WTC11 (cell line): ENCODE measurements at regions not wholly inside any gene's neighbourhood (a gene's known extent, or its start where the extent isn't known, plus 50 kb on each side); places are given as distances from the start of the nearest gene placed in this dataset.

Source experiments
- ATAC-seq: fragments of 200-7000 bp; cut with Tn5 transposase; 2 replicates; pipeline ENCODE4 v1.10.0; 2021; ENCODE audit warnings: mild to moderate bottlenecking, moderate library complexity
- CTCF ChIA-PET: fragments of 300-600 bp; sonication (Branson Sonifier 250); formaldehyde crosslinking; loops from one replicate; lab custom pipeline; 2021; ENCODE audit warnings: antibody characterized with exemption; lab: Charles Lee
- POLR2A ChIA-PET: fragments of 350-600 bp; sonication (Branson Sonifier 250); formaldehyde crosslinking; loops from one replicate; lab custom pipeline; 2021; ENCODE audit warnings: antibody characterized with exemption; lab: Charles Lee
- DNase-seq: peaks from one replicate; pipeline ENCODE4 v3.0.0; 2021; ENCODE audit warnings: low spot score
- H3K27ac Mint-ChIP-seq: 2 replicates; pipeline ENCODE4 v1.8.0; 2021; ENCODE audit warnings: mixed read lengths
- H3K27me3 Mint-ChIP-seq: 2 replicates; pipeline ENCODE4 v1.8.0; 2021; ENCODE audit warnings: low read depth, mild to moderate bottlenecking, moderate library complexity, mixed read lengths
- H3K36me3 Mint-ChIP-seq: 2 replicates; pipeline ENCODE4 v1.8.0; 2021; ENCODE audit warnings: mixed read lengths
- H3K4me1 Mint-ChIP-seq: 2 replicates; pipeline ENCODE4 v1.8.0; 2022; ENCODE audit warnings: mixed read lengths
- H3K4me3 Mint-ChIP-seq: 2 replicates; pipeline ENCODE4 v1.8.0; 2021; ENCODE audit warnings: mild to moderate bottlenecking, moderate library complexity, mixed read lengths
- H3K9me3 Mint-ChIP-seq: 2 replicates; pipeline ENCODE4 v1.8.0; 2021; ENCODE audit warnings: mixed read lengths
- E2F4 ChIP-seq: sonication (generic); formaldehyde crosslinking; IDR thresholded peaks from 2 replicates; pipeline ENCODE4 v1.8.1; 2022; ENCODE audit warnings: low read depth, mild to moderate bottlenecking, moderate library complexity, missing genetic modification reagents, borderline replicate concordance
- EMX1 ChIP-seq: fragments of 250-450 bp; sonication (Bioruptor Pico); IDR thresholded peaks from 2 replicates; pipeline ENCODE4 v1.8.0; 2021; ENCODE audit warnings: mild to moderate bottlenecking
- ERG ChIP-seq: fragments of 250-450 bp; sonication (Bioruptor Pico); IDR thresholded peaks from 2 replicates; pipeline ENCODE4 v1.8.0; 2021; ENCODE audit warnings: mild to moderate bottlenecking
- FOXP1 ChIP-seq: sonication (generic); formaldehyde crosslinking; IDR thresholded peaks from 2 replicates; pipeline ENCODE4 v1.8.0; 2022; ENCODE audit warnings: missing genetic modification reagents, mild to moderate bottlenecking, moderate library complexity, borderline replicate concordance
- FOXP4 ChIP-seq: sonication (generic); formaldehyde crosslinking; IDR thresholded peaks from 2 replicates; pipeline ENCODE4 v1.8.0; 2022; ENCODE audit warnings: mild to moderate bottlenecking, missing genetic modification reagents
- NFYB ChIP-seq: sonication (generic); formaldehyde crosslinking; conservative IDR thresholded peaks from 2 replicates; pipeline ENCODE4 v1.8.0; 2022; ENCODE audit warnings: low read depth, missing genetic modification reagents
- NR1H2 ChIP-seq: sonication (generic); formaldehyde crosslinking; IDR thresholded peaks from 2 replicates; pipeline ENCODE4 v1.9.0; 2021; ENCODE audit warnings: mild to moderate bottlenecking, moderate library complexity, missing genetic modification reagents
- PRDM15 ChIP-seq: sonication (generic); formaldehyde crosslinking; IDR thresholded peaks from 2 replicates; pipeline ENCODE4 v1.8.0; 2022; ENCODE audit warnings: missing genetic modification reagents
- PRRX2 ChIP-seq: fragments of 250-450 bp; sonication (Bioruptor Pico); IDR thresholded peaks from 2 replicates; pipeline ENCODE4 v1.8.0; 2021; ENCODE audit warnings: mild to moderate bottlenecking
- TEAD4 ChIP-seq: sonication (generic); formaldehyde crosslinking; IDR thresholded peaks from 2 replicates; pipeline ENCODE4 v1.8.0; 2022; ENCODE audit warnings: mild to moderate bottlenecking, missing genetic modification reagents
- TP53 ChIP-seq: sonication (generic); formaldehyde crosslinking; IDR thresholded peaks from 2 replicates; pipeline ENCODE4 v1.8.1; 2023; ENCODE audit warnings: mild to moderate bottlenecking, missing genetic modification reagents
- ZMAT4 ChIP-seq: fragments of 250-450 bp; sonication (Bioruptor Pico); IDR thresholded peaks from 2 replicates; pipeline ENCODE4 v1.9.0; 2021; ENCODE audit warnings: mild to moderate bottlenecking
- ZNF219 ChIP-seq: sonication (generic); formaldehyde crosslinking; IDR thresholded peaks from 2 replicates; pipeline ENCODE4 v1.8.0; 2023; ENCODE audit warnings: missing genetic modification reagents, mild to moderate bottlenecking, borderline replicate concordance
- TF ChIP-seq, protein P1 (sequence below): sonication (generic); formaldehyde crosslinking; IDR thresholded peaks from 2 replicates; pipeline ENCODE4 v1.8.0; 2022; ENCODE audit warnings: mild to moderate bottlenecking, missing genetic modification reagents
- TF ChIP-seq, protein P2 (sequence below): sonication (generic); formaldehyde crosslinking; conservative IDR thresholded peaks from 2 replicates; pipeline ENCODE4 v1.8.1; 2023; ENCODE audit warnings: mild to moderate bottlenecking, low read depth, missing genetic modification reagents, moderate library complexity

DNA sequence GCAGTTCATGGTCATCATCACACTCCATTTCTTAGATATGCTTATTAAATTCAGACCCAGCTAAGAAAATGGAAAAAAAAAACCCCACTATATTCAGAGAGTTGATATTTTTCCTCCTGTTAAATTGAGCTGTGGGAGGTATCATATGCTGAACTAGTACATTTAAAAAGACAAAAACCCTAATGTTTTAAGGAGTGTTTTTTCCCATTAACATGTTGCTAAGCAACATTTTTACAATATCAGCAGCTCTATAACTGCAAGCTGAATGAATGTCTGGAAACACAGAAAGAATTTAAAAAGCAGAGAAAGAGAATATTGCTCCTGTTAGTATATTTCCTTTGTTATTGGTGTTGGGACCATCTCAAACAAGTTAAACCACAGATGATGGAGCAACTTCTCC, 265.8 kb upstream of the GRIA1 start:
- no peak overlapping the region for H3K4me3 Mint-ChIP-seq
- H3K27me3 Mint-ChIP-seq = no peaks in the 10 kb centered on the region
- peaks cover 17% of the 10 kb centered on the region for H3K9me3 Mint-ChIP-seq
- H3K4me1 Mint-ChIP-seq = no peaks in the 10 kb centered on the region
- H3K36me3 Mint-ChIP-seq = no peaks in the 10 kb centered on the region
- CTCF ChIA-PET = interaction anchor here (0.7 to 0.8 kb wide), 2 partner anchors 34 to 664 kb away, joined by 3 read pairs; no protein-coding TSS in a partner anchor
- TF ChIP-seq, protein P1, sequence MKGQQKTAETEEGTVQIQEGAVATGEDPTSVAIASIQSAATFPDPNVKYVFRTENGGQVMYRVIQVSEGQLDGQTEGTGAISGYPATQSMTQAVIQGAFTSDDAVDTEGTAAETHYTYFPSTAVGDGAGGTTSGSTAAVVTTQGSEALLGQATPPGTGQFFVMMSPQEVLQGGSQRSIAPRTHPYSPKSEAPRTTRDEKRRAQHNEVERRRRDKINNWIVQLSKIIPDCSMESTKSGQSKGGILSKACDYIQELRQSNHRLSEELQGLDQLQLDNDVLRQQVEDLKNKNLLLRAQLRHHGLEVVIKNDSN (CRISPR knock-in tag) = no peak
- POLR2A ChIA-PET = no interaction called here
- no peak for ATAC-seq
- H3K27ac Mint-ChIP-seq = no peak overlapping the region
- no peak for DNase-seq

GRCh38 chr5:153233933-153234332, 256.5 kb upstream of the GRIA1 start:
- H3K27ac Mint-ChIP-seq = no peak overlapping the region
- no peaks in the 10 kb centered on the region; the same call in 1 of the 2 replicates for H3K27me3 Mint-ChIP-seq
- CTCF ChIA-PET = no interaction called here
- TF ChIP-seq NFYB = no peak
- TF ChIP-seq NR1H2 (CRISPR knock-in tag) = no peak
- no peak for TF ChIP-seq E2F4 (CRISPR knock-in tag)
- TF ChIP-seq EMX1 (CRISPR knock-in tag) = no peak
- no peak for TF ChIP-seq FOXP1 (CRISPR knock-in tag)
- TF ChIP-seq, protein P2, sequence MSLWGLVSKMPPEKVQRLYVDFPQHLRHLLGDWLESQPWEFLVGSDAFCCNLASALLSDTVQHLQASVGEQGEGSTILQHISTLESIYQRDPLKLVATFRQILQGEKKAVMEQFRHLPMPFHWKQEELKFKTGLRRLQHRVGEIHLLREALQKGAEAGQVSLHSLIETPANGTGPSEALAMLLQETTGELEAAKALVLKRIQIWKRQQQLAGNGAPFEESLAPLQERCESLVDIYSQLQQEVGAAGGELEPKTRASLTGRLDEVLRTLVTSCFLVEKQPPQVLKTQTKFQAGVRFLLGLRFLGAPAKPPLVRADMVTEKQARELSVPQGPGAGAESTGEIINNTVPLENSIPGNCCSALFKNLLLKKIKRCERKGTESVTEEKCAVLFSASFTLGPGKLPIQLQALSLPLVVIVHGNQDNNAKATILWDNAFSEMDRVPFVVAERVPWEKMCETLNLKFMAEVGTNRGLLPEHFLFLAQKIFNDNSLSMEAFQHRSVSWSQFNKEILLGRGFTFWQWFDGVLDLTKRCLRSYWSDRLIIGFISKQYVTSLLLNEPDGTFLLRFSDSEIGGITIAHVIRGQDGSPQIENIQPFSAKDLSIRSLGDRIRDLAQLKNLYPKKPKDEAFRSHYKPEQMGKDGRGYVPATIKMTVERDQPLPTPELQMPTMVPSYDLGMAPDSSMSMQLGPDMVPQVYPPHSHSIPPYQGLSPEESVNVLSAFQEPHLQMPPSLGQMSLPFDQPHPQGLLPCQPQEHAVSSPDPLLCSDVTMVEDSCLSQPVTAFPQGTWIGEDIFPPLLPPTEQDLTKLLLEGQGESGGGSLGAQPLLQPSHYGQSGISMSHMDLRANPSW (CRISPR knock-in tag) = no peak
- no peak for TF ChIP-seq PRDM15 (CRISPR knock-in tag)
- no peak for TF ChIP-seq PRRX2
- TF ChIP-seq ZNF219 (CRISPR knock-in tag) = no peak
- TF ChIP-seq TEAD4 (CRISPR knock-in tag) = no peak
- TF ChIP-seq ERG (CRISPR knock-in tag) = no peak
- TF ChIP-seq TP53 (CRISPR knock-in tag) = no peak
- TF ChIP-seq FOXP4 (CRISPR knock-in tag) = no peak
- TF ChIP-seq ZMAT4 (CRISPR knock-in tag) = no peak
- TF ChIP-seq, all 79 proteins: peak for 0
- H3K4me1 Mint-ChIP-seq = no peaks in the 10 kb centered on the region
- H3K4me3 Mint-ChIP-seq = no peak overlapping the region
- ATAC-seq (no peak), DNase-seq (no peak)
- H3K9me3 Mint-ChIP-seq = 0 out of 2 replicates have a peak, but pooled peaks cover 6% of the 10 kb centered on the region
- POLR2A ChIA-PET = no interaction called here
- H3K36me3 Mint-ChIP-seq = no peaks in the 10 kb centered on the region
